ENCODE measurements at regions not wholly inside any gene's neighbourhood (a gene's known extent, or its start where the extent isn't known, plus 50 kb on each side); places are given as distances from the start of the nearest gene placed in this dataset.
A peak's percentile ranks its signal among the peaks of the same experiment; 100 is the strongest.

DNA sequence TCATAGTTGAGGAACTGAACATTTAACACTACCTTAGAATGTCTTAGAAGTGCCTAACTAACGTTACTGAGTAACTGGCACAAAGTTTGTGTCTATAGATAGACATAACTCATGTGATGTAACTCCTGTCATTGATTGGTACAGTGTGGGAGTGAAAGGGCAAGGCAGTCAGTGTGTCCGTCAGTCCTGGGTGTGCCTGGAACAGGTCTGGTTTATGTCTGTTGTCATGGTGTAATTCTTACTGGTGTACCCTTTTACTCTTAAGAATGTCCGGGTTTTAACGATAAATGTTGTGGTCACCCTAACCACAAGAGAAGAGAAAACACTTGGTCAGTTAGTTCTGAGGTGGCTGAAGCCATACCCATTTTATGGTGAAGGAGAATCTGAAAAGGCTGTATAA is 93.1 kb upstream of the ESX1 start:
- Histone ChIP-seq H3K27me3 (peaks cover 0 to 23% (median 0%) of the 10 kb centered on the region in 4 donors), H3K27ac (no peak overlapping the region), H3K36me3 (no peaks in the 10 kb centered on the region), H3K4me3 (no peak overlapping the region), H3K4me1 (no peaks in the 10 kb centered on the region), H3K9me3 (no peaks in the 10 kb centered on the region)
- ATAC-seq: no peak
- FAIRE-seq: no peak
- DNase-seq: no peak
- TF ChIP-seq, protein P1, sequence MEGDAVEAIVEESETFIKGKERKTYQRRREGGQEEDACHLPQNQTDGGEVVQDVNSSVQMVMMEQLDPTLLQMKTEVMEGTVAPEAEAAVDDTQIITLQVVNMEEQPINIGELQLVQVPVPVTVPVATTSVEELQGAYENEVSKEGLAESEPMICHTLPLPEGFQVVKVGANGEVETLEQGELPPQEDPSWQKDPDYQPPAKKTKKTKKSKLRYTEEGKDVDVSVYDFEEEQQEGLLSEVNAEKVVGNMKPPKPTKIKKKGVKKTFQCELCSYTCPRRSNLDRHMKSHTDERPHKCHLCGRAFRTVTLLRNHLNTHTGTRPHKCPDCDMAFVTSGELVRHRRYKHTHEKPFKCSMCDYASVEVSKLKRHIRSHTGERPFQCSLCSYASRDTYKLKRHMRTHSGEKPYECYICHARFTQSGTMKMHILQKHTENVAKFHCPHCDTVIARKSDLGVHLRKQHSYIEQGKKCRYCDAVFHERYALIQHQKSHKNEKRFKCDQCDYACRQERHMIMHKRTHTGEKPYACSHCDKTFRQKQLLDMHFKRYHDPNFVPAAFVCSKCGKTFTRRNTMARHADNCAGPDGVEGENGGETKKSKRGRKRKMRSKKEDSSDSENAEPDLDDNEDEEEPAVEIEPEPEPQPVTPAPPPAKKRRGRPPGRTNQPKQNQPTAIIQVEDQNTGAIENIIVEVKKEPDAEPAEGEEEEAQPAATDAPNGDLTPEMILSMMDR (IDR thresholded peaks at IDR 0.05): no peak
- intact Hi-C loops (cut with DNase I): no loop called here
- 53 to 56% methylated on average over 4 of the region's 4 CpGs for WGBS, 2 donors

- H3K4me3 ChIP-seq: no peak overlapping the region
- H3K4me1 ChIP-seq: no peaks in the 10 kb centered on the region
- no peak overlapping the region for H3K27ac ChIP-seq
- FAIRE-seq (peak; percentile 75), DNase-seq (peak in 3 of 6 donors; percentile 14 to 54 (median 23)), ATAC-seq (peak; percentile 69 to 78 (median 76))
- TF ChIP-seq, protein P1 (IDR thresholded peaks at IDR 0.05): peak in 3 of 4 donors; percentile 21 to 33 (median 22)
- peaks cover 0 to 15% (median 0%) of the 10 kb centered on the region in 4 donors for H3K27me3 ChIP-seq
- no peaks in the 10 kb centered on the region for H3K9me3 ChIP-seq
- WGBS, 2 donors: 39 to 43% methylated on average over 8 of the region's 8 CpGs
- H3K36me3 ChIP-seq: no peaks in the 10 kb centered on the region
- intact Hi-C loops (cut with DNase I): no loop called here
These were observed 88.8 kb upstream of the ESX1 start for GRCh38 chrX:104343428-104344129.

- no peak for FAIRE-seq
- Histone ChIP-seq H3K36me3 (no peaks in the 10 kb centered on the region), H3K27ac (no peak overlapping the region), H3K4me1 (no peaks in the 10 kb centered on the region), H3K4me3 (no peak overlapping the region), H3K27me3 (peaks cover 0 to 20% (median 0%) of the 10 kb centered on the region in 4 donors), H3K9me3 (no peaks in the 10 kb centered on the region)
- intact Hi-C loops (cut with DNase I): no loop called here
- 4 to 20% methylated on average over 2 of the region's 2 CpGs for WGBS, 2 donors
- TF ChIP-seq, protein P1 (IDR thresholded peaks at IDR 0.05): no peak
- ATAC-seq: no peak
- DNase-seq: no peak
These were observed 87.3 kb upstream of the ESX1 start for GRCh38 chrX:104342065-104342464.

DNA sequence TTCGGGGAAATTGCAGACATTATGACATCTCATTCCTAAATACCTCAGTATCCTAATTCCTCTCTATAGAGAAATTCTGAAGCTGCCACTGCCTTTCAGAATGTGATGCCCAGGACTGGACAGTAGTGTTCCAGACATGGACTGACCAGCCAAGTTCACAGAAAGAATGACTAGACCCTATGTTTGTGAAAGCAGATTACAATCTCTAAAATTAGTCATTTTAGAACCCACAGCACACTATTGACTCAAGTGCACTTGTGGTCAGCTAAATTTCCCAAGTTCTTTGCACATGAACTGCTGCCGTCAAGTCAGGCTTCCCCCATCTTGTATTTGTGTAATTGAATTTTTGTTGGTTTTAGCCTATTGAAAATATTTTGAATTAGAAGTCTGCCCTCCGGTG is 81.0 kb upstream of the ESX1 start:
- Histone ChIP-seq H3K36me3 (no peaks in the 10 kb centered on the region), H3K4me1 (no peaks in the 10 kb centered on the region), H3K4me3 (no peak overlapping the region), H3K27ac (no peak overlapping the region), H3K27me3 (peaks cover 0 to 5% (median 0%) of the 10 kb centered on the region in 4 donors), H3K9me3 (no peaks in the 10 kb centered on the region)
- 67 to 68% methylated on average over 3 of the region's 3 CpGs for WGBS, 2 donors
- no peak for FAIRE-seq
- no peak for DNase-seq
- intact Hi-C loops (cut with DNase I): no loop called here
- TF ChIP-seq, protein P1 (IDR thresholded peaks at IDR 0.05): no peak
- no peak for ATAC-seq

DNA sequence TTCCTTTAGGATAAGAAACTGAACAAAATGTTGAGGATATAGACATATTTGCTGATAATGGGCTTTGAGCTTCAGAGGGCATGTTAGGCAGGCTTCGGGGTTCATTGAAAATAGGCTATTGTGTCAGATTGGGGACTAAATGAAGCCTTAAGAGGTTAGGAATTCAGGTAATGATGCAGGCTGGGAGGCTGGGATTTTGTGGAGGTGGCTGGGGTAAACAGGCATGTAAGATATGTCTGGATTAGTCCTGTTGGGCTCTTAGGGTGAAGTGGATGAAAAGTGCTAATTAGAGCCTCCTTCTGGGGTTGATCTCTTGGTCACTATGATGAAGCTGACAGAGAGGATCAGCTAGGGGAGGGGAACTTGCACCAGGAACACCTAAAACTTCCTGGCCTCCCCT is 80.2 kb upstream of the ESX1 start:
- FAIRE-seq: no peak
- Histone ChIP-seq H3K4me1 (no peaks in the 10 kb centered on the region), H3K9me3 (no peaks in the 10 kb centered on the region), H3K27ac (no peak overlapping the region), H3K4me3 (no peak overlapping the region), H3K27me3 (peaks cover 0 to 5% (median 0%) of the 10 kb centered on the region in 4 donors), H3K36me3 (no peaks in the 10 kb centered on the region)
- TF ChIP-seq, protein P1 (IDR thresholded peaks at IDR 0.05): no peak
- DNase-seq: no peak
- intact Hi-C loops (cut with DNase I): no loop called here
- WGBS, 2 donors: 62 to 66% methylated on average over 1 of the region's 1 CpG
- no peak for ATAC-seq

Measured in pancreas (tissue), 10 donors.